GM12874 (cell line): ENCODE measurements at regions not wholly inside any gene's neighbourhood (a gene's known extent, or its start where the extent isn't known, plus 50 kb on each side); places are given as distances from the start of the nearest gene placed in this dataset.

ENCODE experiments used
- CTCF ChIP-seq: IDR thresholded peaks from 2 replicates; pipeline ENCODE4 v1.5.1; 2011; ENCODE audit warnings: low read depth, mild to moderate bottlenecking, control low read depth, low read length, moderate library complexity; ENCODE audit not compliant: insufficient read depth

- TF ChIP-seq CTCF = no peak
Measured at GRCh38 chr1:201646411-201647022, 107.6 kb downstream of the NAV1 start.

DNA sequence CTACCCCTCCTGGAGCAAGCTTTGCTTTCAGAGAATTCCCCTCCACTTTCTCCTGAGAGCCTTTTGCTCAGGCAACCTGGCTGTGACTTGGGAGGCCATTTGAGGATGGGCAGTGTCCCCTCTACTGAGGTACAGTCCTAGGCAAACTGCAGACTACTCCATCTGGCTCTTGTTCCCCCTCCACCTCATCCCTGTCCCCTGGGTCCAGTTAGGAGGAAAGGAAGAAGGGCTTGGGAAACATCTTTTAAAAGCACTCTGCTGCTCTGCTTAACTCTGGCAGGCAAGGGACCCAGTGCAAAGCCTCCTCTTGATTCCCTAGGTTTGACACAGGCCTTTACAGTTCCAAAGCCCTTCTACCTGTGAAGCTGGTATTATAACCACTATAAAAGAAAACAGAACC is 108.2 kb downstream of the NAV1 start:
- TF ChIP-seq CTCF = no peak

- TF ChIP-seq CTCF = no peak
Measured at GRCh38 chr1:201647722-201648065, 108.8 kb downstream of the NAV1 start.

DNA sequence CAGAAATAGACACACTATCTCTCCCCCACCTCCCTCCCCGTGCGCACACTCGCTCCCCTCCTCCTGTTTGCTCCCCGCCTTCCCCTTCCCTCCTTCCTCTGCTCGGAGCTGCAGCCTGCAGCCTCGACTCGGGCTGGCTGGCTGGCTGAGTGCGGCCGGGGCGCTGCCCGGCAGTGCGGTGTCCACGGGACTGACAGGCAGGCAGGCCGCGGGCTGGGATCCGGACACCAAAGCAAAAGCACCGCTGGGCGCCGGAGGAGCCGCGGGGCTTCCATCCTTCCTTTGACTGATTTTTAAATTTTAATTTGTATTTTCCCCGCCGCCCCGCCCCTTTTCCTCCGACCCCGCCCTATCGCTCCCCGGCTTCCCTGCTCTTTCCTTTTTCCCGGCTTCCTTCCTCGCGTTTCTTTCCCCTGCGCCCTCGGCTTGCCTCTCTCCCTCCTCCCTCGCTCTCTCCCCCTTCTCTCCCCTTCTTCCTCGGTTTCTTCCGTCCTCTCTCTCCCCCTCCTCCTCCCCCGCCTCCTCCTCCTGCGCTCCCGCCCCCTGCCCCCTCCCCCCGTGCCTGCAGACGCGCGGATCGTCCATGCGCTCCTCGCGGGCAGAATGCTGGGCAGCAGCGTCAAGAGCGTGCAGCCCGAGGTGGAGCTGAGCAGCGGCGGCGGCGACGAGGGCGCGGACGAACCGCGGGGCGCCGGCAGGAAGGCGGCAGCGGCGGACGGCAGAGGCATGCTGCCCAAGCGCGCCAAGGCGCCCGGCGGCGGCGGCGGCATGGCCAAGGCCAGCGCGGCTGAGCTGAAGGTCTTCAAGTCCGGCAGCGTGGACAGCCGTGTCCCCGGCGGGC is 109.4 kb downstream of the NAV1 start:
- no peak for TF ChIP-seq CTCF

- TF ChIP-seq CTCF = no peak
Measured at GRCh38 chr1:201648907-201649721, 110.2 kb downstream of the NAV1 start.

DNA sequence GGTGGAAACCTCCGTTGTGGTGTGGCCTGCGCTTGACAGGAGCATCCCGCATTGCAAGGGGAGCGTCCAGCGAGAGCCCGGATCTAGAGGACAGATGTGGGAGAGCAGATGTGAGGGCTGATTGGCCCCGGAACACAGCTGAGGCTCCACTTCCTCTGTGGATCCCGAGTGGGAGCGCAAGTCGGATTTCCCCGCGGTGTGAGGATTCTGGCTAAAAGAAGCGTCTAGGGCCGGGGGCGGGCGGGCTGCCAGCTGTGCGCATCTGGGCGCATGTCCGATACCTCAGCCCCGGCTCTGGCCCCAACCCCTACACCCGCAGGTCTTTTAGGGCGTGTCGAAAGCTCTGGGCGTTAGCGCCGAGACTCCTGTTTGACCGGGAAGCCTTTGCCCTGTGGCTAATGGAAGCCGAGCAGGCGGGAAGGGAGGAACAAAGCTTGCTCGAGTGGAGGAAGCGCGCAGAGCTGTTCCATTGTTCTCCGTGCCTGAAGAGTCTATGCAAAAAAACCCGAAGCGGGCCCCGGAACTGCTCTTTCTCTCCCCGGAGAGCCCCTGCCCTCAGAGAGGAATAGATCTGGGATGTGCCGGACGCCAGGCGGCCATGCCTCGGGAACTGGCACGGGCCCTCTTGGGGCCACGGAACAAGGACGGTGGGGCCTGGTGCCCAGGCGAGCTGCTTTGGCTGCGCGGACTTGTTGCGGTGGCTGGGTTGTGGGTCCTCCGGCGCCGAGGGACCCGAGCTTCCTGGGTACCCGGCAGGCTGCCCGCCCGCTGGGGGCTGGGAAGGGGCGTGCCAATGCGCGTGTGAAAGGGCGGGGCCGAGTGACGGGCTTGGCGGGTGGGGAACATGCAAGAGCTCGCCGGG is 111.1 kb downstream of the NAV1 start:
- no peak for TF ChIP-seq CTCF
